Activated CD8-positive, alpha-beta T cell treated with anti-CD3 and anti-CD28 coated beads, Interleukin-2, amount 10 ng/mL, durations not matched to agents 7 days and 5 days (primary cell): ENCODE measurements at regions not wholly inside any gene's neighbourhood (a gene's known extent, or its start where the extent isn't known, plus 50 kb on each side); places are given as distances from the start of the nearest gene placed in this dataset.

Source experiments
- ATAC-seq: fragments of 150-1000 bp; cut with Tn5 transposase; one replicate; pipeline ENCODE4 v1.10.0; 2021; ENCODE audit warnings: moderate library complexity
- CTCF ChIA-PET: fragments of 350-600 bp; sonication (Branson Sonifier 250); formaldehyde crosslinking; loops from one replicate; lab custom pipeline; 2021; ENCODE audit warnings: antibody characterized with exemption; lab: Charles Lee
- POLR2A ChIA-PET: fragments of 350-600 bp; sonication (Branson Sonifier 250); formaldehyde crosslinking; loops from one replicate; lab custom pipeline; 2021; ENCODE audit warnings: antibody characterized with exemption; lab: Charles Lee
- DNase-seq: peaks from one replicate; pipeline ENCODE4 v3.0.0-alpha.2; 2020
- H3K27ac Mint-ChIP-seq: one replicate; pipeline ENCODE4 v1.8.0; 2021; ENCODE audit warnings: mild to moderate bottlenecking, mixed read lengths
- H3K27me3 Mint-ChIP-seq: one replicate; pipeline ENCODE4 v1.8.0; 2021; ENCODE audit warnings: low read depth, mixed read lengths
- H3K36me3 Mint-ChIP-seq: one replicate; pipeline ENCODE4 v1.8.0; 2021; ENCODE audit warnings: low read depth, mixed read lengths
- H3K4me1 Mint-ChIP-seq: one replicate; pipeline ENCODE4 v1.8.0; 2021; ENCODE audit warnings: low read depth, mixed read lengths
- H3K4me3 Mint-ChIP-seq: one replicate; pipeline ENCODE4 v1.8.0; 2021; ENCODE audit warnings: mild to moderate bottlenecking, mixed read lengths
- H3K9me3 Mint-ChIP-seq: one replicate; pipeline ENCODE4 v1.8.0; 2022; ENCODE audit warnings: mixed read lengths; ENCODE audit not compliant: insufficient read depth

DNA sequence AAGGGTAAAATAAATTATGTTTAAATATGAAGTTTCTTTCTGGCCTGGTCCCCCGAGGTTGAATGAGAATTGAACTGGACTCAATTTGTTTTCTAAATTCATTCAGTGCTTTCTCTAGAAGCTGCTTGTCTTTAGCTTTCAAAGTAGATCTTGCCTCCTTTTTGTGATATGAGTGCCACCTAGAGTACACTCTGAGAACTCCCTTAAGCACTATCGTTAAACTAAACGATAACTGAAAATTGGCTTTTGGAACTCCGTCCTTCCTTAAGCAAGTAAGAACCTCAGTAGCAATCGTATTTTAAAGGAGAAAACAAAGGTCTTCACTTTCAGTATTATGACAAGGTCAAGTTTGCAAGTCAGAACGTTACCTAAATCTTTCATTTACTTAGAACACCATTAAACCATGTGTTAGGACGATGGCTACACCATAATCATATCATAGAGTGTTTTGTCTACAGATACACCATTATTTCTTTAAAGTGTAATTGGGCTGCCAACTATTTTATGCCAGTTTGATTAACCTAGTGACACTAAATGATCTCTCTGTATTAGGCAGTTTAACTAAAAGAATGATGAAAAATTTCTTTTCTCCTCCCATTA lies 364.8 kb downstream of the SNAPC1 start:
- ChIA-PET CTCF (interaction anchor here (0.6 to 5.0 kb wide), 44 partner anchors 8 to 1101 kb away, joined by 3 to 45 read pairs (median 3); no protein-coding TSS in a partner anchor), POLR2A (no interaction called here)
- DNase-seq (peak; percentile 23), ATAC-seq (peak; percentile 65)
- Mint-ChIP-seq H3K4me1 (no peaks in the 10 kb centered on the region), H3K4me3 (no peak overlapping the region), H3K9me3 (no peaks in the 10 kb centered on the region), H3K27ac (no peak overlapping the region), H3K27me3 (peaks cover 46% of the 10 kb centered on the region), H3K36me3 (no peaks in the 10 kb centered on the region)

DNA sequence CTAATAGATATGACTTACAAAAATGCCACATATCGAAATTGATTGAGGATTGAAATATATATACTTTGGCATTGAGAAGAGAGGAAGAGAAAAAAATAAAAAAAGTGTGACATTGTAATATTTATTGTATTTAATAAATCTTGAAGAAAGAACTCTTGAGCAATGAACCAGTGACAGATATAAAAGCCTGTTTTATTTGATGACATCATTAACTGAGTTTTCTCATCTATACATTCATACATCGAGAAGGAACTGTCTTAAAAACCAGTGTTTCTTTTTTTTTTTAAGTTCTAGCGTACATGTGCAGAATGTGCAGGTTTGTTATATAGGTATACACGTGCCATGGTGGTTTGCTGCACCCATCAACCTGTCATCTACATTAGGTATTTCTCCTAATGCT lies 368.2 kb downstream of the SNAPC1 start:
- Mint-ChIP-seq H3K4me3 (no peak overlapping the region), H3K9me3 (no peaks in the 10 kb centered on the region), H3K27ac (no peak overlapping the region), H3K36me3 (no peaks in the 10 kb centered on the region), H3K27me3 (peaks cover 41% of the 10 kb centered on the region), H3K4me1 (no peaks in the 10 kb centered on the region)
- ChIA-PET CTCF (no interaction called here), POLR2A (no interaction called here)
- DNase-seq (no peak), ATAC-seq (no peak)

DNA sequence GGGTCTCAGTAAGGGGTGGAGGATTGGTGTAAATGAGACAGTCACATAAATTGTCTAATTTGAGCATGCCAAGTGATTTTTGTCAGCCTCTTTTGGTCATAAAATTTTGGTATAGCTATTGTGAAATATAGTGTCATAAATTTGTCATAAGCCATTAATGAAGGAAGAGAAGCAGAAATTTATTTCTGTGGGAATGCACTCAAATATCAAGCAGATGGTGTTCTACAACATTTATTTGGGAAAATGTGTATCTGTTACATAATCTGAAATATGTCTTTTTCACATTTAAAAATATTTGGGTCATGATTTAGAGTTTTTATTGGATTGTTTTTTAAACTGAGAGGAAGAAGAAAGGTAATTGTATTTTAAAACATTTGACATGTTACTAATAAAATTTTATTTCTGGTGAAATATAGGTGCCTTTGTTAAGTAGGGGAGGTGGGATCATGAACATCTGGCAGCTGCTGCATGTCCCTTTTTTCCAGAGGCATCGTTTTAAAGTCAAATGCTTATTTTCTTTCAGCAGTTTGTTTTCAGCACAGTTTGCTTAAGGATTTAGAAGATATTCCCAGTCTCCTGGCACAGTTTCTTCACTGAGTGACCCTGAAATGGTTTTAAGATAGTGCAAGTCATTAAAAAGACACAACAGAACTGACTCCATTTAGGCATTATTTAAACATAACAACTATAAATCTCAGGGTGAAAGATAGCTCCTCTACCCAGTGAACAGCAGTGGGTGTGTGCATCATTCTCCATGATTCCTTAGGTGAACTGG lies 371.7 kb downstream of the SNAPC1 start:
- H3K9me3 Mint-ChIP-seq: no peaks in the 10 kb centered on the region
- peaks cover 42% of the 10 kb centered on the region for H3K27me3 Mint-ChIP-seq
- no peaks in the 10 kb centered on the region for H3K4me1 Mint-ChIP-seq
- DNase-seq: no peak
- no peaks in the 10 kb centered on the region for H3K36me3 Mint-ChIP-seq
- ChIA-PET CTCF (interaction anchor here (1.3 kb wide), 1 partner anchor 8 kb away, joined by 3 read pairs; no protein-coding TSS in a partner anchor), POLR2A (no interaction called here)
- H3K27ac Mint-ChIP-seq: no peak overlapping the region
- ATAC-seq: no peak
- H3K4me3 Mint-ChIP-seq: no peak overlapping the region

DNA sequence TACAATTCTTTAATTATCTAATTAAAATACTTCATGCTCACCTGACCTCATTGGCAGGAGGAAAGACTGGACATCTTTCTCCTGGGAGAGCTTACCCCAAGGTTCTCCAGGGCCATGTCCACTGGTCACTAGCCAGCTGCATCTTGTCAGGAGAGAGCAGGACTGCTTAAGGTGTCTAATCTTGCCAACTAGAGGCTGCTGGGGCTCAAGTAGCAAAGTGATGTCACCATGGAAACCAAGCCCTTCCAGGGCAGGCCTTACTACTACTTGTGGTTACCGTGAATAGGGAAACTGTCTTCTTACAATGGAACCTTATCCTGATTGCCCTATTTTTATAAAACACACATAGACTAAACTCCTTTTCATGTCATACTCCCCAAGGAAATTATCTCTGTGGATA lies 376.4 kb downstream of the SNAPC1 start:
- POLR2A ChIA-PET: no interaction called here
- DNase-seq (no peak), ATAC-seq (no peak)
- Mint-ChIP-seq H3K27ac (no peak overlapping the region), H3K4me3 (no peak overlapping the region), H3K9me3 (no peaks in the 10 kb centered on the region), H3K4me1 (no peaks in the 10 kb centered on the region), H3K36me3 (no peaks in the 10 kb centered on the region), H3K27me3 (peaks cover 20% of the 10 kb centered on the region)
- CTCF ChIA-PET: interaction anchor here (1.5 kb wide), 1 partner anchor 12 kb away, joined by 4 read pairs; no protein-coding TSS in a partner anchor

DNA sequence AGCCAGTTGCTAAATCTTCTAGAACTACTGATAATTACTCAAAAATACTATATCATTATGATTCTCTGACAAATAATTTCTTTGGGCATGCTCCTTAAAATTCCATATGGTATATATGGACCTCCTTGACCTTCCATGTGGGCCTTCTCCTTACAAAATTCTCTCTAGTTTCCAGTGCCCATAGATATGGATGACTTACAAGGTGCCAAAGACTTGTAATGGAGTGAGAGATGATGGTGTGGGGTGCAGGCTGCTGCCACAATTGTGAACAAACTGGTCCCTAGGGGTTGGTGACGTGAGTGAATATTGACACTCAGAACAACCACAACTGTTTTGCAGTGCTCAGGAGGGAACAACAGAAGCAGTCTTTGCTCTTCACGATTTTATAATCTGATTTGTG lies 378.9 kb downstream of the SNAPC1 start:
- Mint-ChIP-seq H3K4me1 (no peaks in the 10 kb centered on the region), H3K4me3 (no peak overlapping the region), H3K27me3 (peaks cover 13% of the 10 kb centered on the region), H3K27ac (no peak overlapping the region), H3K9me3 (no peaks in the 10 kb centered on the region), H3K36me3 (no peaks in the 10 kb centered on the region)
- CTCF ChIA-PET: no interaction called here
- POLR2A ChIA-PET: no interaction called here
- DNase-seq (no peak), ATAC-seq (no peak)

DNA sequence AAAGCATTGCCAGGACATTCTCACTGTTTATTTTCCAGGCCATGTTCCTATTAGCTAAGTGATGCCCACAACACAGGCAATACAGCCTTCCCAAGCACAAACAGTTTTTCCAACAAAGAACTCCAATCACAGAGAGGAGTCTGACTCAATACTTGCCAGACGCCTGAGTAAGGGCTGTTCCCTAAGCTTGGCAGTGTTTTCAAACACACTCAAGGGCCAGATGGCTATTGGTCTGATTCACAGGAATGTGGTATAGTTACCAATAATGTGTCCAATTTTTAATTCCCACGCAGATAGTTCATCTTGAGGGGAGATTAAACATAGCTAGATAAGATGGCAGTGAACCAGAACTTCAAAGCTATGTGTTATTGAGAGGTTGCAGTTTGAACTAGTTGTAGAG lies 381.0 kb downstream of the SNAPC1 start:
- H3K4me1 Mint-ChIP-seq: no peaks in the 10 kb centered on the region
- no peak overlapping the region for H3K4me3 Mint-ChIP-seq
- peaks cover 5% of the 10 kb centered on the region for H3K27me3 Mint-ChIP-seq
- CTCF ChIA-PET: interaction anchor here (1.1 kb wide), 1 partner anchor 15 kb away, joined by 3 read pairs; no protein-coding TSS in a partner anchor
- DNase-seq: no peak
- H3K27ac Mint-ChIP-seq: no peak overlapping the region
- no peaks in the 10 kb centered on the region for H3K36me3 Mint-ChIP-seq
- POLR2A ChIA-PET: no interaction called here
- peaks cover 4% of the 10 kb centered on the region for H3K9me3 Mint-ChIP-seq
- no peak for ATAC-seq

DNA sequence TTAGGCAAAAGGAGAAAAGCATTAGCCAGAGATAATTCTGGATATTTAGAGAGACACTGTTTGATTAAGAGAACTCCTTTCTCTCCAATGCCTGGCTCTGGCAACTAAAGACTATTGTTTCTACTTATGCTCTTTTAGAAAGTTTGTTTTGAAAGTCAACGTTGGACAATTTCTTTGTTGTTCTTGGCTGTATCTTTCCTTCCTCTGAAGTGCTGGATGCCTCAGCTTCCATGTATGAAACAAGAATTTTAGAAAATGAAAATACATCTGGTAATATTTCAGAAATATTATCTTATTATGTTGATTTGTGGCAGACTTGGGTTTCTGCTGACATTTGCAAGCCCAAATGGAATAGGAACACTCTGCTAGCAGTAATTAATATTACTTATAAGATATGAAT lies 382.6 kb downstream of the SNAPC1 start:
- Mint-ChIP-seq H3K36me3 (no peaks in the 10 kb centered on the region), H3K4me3 (no peak overlapping the region), H3K27ac (no peak overlapping the region), H3K9me3 (peaks cover 4% of the 10 kb centered on the region), H3K27me3 (peaks cover 2% of the 10 kb centered on the region), H3K4me1 (no peaks in the 10 kb centered on the region)
- POLR2A ChIA-PET: no interaction called here
- DNase-seq (no peak), ATAC-seq (no peak)
- CTCF ChIA-PET: no interaction called here

DNA sequence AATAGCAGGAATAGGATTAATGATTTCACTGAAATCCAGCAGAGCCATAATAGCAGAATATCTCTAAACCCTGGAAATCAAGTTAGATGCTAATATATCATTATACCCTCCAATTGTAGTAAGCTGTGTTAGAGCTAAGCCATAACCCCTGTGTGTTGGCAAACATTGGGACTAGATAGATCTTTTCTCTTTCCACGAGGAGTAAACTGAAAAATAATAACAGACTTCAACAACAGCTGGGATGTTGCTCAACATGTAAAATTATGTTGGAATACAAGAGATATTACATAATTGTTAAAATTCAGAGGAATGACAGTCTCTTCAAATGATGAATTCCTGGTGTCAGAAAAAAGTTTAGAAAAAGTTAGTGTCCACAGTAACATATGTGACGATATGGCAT lies 383.8 kb downstream of the SNAPC1 start:
- no peaks in the 10 kb centered on the region for H3K36me3 Mint-ChIP-seq

DNA sequence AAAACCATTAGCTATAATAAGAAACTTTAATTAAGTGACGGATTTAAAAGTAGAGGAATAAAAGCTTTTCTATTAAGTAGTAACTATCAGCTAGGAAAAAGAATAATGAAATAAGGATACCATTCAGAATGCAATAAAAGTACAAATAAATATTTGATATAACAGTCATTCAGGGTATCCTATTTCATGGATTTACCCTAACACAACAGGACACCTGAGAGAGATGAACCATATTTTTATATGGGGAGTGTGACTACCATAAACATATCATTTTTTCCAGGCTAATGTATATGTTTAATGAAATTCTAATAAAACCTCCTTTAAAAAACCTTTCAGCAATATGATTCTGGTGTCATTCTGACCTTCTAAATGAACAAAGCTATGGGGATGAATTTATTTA lies 393.8 kb downstream of the SNAPC1 start:
- ChIA-PET POLR2A (no interaction called here), CTCF (no interaction called here)
- ATAC-seq (no peak), DNase-seq (no peak)
- Mint-ChIP-seq H3K9me3 (no peaks in the 10 kb centered on the region), H3K27ac (no peak overlapping the region), H3K4me1 (no peaks in the 10 kb centered on the region), H3K36me3 (no peaks in the 10 kb centered on the region), H3K4me3 (no peak overlapping the region), H3K27me3 (peaks cover 19% of the 10 kb centered on the region)

More for the DNA sequence above, 383.8 kb downstream of the SNAPC1 start:
- H3K27ac Mint-ChIP-seq: no peak overlapping the region
- peaks cover 4% of the 10 kb centered on the region for H3K9me3 Mint-ChIP-seq
- H3K27me3 Mint-ChIP-seq: peaks cover 2% of the 10 kb centered on the region
- no peak for ATAC-seq
- ChIA-PET CTCF (interaction anchor here (1.2 kb wide), 1 partner anchor 20 kb away, joined by 3 read pairs; no protein-coding TSS in a partner anchor), POLR2A (no interaction called here)
- H3K4me3 Mint-ChIP-seq: no peak overlapping the region
- no peak for DNase-seq
- no peaks in the 10 kb centered on the region for H3K4me1 Mint-ChIP-seq

DNA sequence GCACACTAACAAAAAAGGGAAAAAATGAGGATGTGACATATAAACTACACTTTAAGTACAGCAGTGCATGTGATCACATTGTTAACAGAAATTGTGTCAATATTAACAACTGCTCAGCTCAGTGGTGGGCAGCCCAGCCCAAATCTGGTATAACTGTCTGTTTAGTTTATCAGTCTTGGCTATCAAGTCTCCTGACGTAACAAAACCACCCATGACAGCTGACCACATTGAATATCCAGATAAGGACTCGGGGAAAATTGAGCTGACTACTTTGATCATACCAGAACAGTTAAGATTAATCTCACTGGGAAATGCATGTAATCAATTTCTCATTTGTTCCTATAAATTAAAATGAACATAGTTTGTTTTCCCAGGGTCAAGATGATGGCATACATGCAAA lies 396.6 kb downstream of the SNAPC1 start:
- no peaks in the 10 kb centered on the region for H3K36me3 Mint-ChIP-seq
- H3K9me3 Mint-ChIP-seq: no peaks in the 10 kb centered on the region
- no peak for DNase-seq
- POLR2A ChIA-PET: no interaction called here
- H3K27ac Mint-ChIP-seq: no peak overlapping the region
- CTCF ChIA-PET: no interaction called here
- no peak for ATAC-seq
- H3K4me3 Mint-ChIP-seq: no peak overlapping the region
- H3K27me3 Mint-ChIP-seq: peaks cover 13% of the 10 kb centered on the region
- no peaks in the 10 kb centered on the region for H3K4me1 Mint-ChIP-seq

DNA sequence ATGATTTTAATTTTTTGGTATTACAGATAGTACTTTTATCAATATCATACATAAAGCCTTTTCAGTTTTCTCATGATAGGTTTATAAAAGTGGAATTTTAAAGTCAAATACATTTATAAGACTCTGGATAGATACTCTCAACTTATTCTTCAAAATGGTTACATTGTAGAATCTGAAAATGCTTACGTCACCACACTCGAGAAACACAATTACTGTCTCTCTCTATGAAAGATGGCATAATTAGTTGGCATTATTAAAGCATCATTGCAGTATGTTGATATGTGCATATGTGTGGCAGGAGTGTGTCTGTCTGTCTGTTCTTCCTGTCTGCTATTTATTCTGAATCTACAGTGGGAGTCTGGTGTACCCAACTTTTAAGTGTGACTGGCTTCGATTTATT lies 397.1 kb downstream of the SNAPC1 start:
- Mint-ChIP-seq H3K4me3 (no peak overlapping the region), H3K27me3 (peaks cover 16% of the 10 kb centered on the region), H3K9me3 (no peaks in the 10 kb centered on the region), H3K27ac (no peak overlapping the region), H3K4me1 (no peaks in the 10 kb centered on the region), H3K36me3 (no peaks in the 10 kb centered on the region)
- no peak for DNase-seq
- ChIA-PET CTCF (interaction anchor here (1.4 kb wide), 1 partner anchor 33 kb away, joined by 3 read pairs; no protein-coding TSS in a partner anchor), POLR2A (no interaction called here)
- no peak for ATAC-seq

DNA sequence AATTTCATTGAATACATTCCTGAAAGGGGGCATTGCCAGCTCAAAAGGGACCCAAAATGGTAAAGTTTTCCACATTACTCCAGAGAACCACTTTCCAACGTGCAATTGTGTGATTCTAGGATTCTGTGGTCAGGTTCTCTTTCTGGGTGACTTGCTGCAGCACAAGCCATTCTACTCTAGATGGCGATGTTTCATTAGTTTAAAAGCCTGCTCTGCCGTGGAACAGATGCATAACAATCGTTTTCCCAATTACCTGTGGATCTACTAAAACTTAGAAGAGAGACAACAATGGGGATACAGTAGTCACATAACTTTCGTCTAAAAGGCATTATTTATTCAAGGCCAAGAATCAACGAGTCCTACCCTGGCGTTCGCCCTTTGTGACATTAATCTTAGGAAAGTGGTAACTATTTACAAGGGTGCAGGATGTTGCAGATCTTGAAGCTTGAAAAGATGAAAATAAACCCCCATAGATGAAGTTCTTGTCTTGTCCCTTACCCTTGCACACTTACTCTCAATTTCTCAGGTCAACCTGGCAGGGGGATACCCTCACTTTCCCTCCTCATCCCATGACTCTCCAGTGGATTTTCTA lies 400.9 kb downstream of the SNAPC1 start:
- no peak overlapping the region for H3K27ac Mint-ChIP-seq
- H3K4me1 Mint-ChIP-seq: no peaks in the 10 kb centered on the region
- no peak for ATAC-seq
- no peak for DNase-seq
- H3K27me3 Mint-ChIP-seq: peaks cover 15% of the 10 kb centered on the region
- ChIA-PET CTCF (no interaction called here), POLR2A (no interaction called here)
- H3K4me3 Mint-ChIP-seq: no peak overlapping the region
- no peaks in the 10 kb centered on the region for H3K9me3 Mint-ChIP-seq
- no peaks in the 10 kb centered on the region for H3K36me3 Mint-ChIP-seq
